AG10803 (cell line): ENCODE measurements at regions not wholly inside any gene's neighbourhood (a gene's known extent, or its start where the extent isn't known, plus 50 kb on each side); places are given as distances from the start of the nearest gene placed in this dataset.

ENCODE experiments used
- DNase-seq: peaks from one replicate; pipeline ENCODE4 v3.0.0; 2010; ENCODE audit warnings: low read depth
- H3K4me3 ChIP-seq: 2 replicates; pipeline ENCODE4 v1.5.1; 2011; ENCODE audit warnings: mild to moderate bottlenecking, low read length, control low read depth
- TF ChIP-seq, protein P1 (sequence below): conservative IDR thresholded peaks from 2 replicates; pipeline ENCODE4 v1.5.1; 2011; ENCODE audit warnings: mild to moderate bottlenecking, low read length, control low read depth, inconsistent platforms

GRCh38 chr5:158178535-158178934 is 319.6 kb upstream of the CLINT1 start:
- no peak overlapping the region for H3K4me3 ChIP-seq
- no peak for DNase-seq
- TF ChIP-seq, protein P1, sequence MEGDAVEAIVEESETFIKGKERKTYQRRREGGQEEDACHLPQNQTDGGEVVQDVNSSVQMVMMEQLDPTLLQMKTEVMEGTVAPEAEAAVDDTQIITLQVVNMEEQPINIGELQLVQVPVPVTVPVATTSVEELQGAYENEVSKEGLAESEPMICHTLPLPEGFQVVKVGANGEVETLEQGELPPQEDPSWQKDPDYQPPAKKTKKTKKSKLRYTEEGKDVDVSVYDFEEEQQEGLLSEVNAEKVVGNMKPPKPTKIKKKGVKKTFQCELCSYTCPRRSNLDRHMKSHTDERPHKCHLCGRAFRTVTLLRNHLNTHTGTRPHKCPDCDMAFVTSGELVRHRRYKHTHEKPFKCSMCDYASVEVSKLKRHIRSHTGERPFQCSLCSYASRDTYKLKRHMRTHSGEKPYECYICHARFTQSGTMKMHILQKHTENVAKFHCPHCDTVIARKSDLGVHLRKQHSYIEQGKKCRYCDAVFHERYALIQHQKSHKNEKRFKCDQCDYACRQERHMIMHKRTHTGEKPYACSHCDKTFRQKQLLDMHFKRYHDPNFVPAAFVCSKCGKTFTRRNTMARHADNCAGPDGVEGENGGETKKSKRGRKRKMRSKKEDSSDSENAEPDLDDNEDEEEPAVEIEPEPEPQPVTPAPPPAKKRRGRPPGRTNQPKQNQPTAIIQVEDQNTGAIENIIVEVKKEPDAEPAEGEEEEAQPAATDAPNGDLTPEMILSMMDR, result no peak

GRCh38 chr5:158177146-158177545 is 318.2 kb upstream of the CLINT1 start:
- DNase-seq, result no peak
- TF ChIP-seq, protein P1, result 0 out of 2 replicates have a peak, but pooled peaks have one; percentile 3
- no peak overlapping the region for H3K4me3 ChIP-seq

DNA sequence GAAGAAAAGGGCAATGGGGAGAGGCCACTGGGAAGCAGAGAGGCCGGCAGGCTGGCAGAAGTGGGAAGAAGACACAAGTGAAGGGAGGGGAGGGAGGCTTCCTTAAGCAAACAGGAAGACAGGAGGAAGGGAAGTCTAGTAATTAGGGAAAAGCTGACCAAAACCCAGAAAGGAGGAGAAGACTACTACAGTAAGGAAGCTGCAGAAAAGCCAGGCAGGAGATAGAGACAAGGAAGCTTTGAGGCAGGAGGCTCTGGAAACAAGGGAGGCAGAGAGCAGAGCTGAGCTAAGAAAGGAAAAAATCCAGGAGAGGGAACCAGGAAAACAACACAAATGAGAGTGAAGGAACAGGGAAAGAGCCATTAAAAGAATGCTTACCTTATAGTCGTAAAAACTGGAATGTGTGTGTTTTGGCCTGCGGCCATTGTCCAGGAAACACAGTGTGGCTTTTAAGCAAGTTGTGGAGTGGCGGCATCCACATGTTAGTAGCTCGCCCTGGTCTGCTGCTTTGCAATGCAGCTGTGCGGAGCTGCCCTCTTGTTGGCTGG is 317.1 kb upstream of the CLINT1 start:
- no peak for DNase-seq
- H3K4me3 ChIP-seq, result no peak overlapping the region
- TF ChIP-seq, protein P1, result no peak

- TF ChIP-seq, protein P1, result peak; percentile 96
- no peak overlapping the region for H3K4me3 ChIP-seq
- DNase-seq, result peak; percentile 70
Observed at GRCh38 chr5:158174918-158175851, 316.2 kb upstream of the CLINT1 start.

DNA sequence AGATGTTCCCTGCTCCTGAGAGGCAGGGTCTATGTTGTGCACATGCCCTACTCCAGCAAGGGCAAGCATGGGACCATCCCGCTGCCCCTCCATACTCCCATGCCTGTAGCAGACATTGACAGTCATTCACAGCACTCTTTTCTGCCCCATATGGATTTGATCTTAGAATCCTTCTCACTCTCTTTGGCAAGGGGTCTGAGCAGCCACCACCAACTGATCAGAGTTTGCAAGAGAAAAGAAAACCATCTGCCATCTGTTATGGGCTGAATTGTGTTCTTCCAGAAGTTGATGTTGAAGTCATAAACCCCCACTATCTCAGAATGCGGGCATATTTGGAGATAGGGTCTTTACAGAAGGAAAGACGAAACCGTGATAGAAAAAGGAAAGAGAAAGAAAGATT is 315.1 kb upstream of the CLINT1 start:
- no peak overlapping the region for H3K4me3 ChIP-seq
- TF ChIP-seq, protein P1, result no peak
- no peak for DNase-seq

GRCh38 chr5:158172005-158172404 is 313.1 kb upstream of the CLINT1 start:
- TF ChIP-seq, protein P1, result no peak
- DNase-seq, result no peak

DNA sequence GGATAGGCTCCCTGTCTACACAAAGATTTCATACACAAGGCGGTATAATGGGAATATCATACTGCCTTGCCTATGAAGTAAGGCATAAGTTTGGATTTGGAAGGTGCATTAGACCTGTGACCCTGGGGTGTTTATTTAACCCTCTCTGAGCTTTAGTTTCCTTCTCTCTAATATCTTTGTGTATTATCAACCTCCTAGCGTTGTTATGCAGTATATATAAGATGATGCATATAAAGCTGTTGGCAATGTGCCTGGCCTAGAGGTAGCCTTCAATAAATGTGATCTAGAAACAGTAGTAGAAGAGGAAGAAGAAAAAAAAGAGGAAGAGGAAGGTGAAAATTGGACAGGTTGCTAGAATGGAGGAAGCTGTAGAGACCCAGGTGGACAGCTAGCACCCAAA is 311.6 kb upstream of the CLINT1 start:
- no peak for DNase-seq
- TF ChIP-seq, protein P1, result no peak
- no peak overlapping the region for H3K4me3 ChIP-seq

More at GRCh38 chr5:158172005-158172404, 313.1 kb upstream of the CLINT1 start:
- H3K4me3 ChIP-seq, result no peak overlapping the region
